WTC11 (cell line): ENCODE measurements at regions not wholly inside any gene's neighbourhood (a gene's known extent, or its start where the extent isn't known, plus 50 kb on each side); places are given as distances from the start of the nearest gene placed in this dataset.

Source experiments
- ATAC-seq: fragments of 200-7000 bp; cut with Tn5 transposase; 2 replicates; pipeline ENCODE4 v1.10.0; 2021; ENCODE audit warnings: mild to moderate bottlenecking, moderate library complexity
- CTCF ChIA-PET: fragments of 300-600 bp; sonication (Branson Sonifier 250); formaldehyde crosslinking; loops from one replicate; lab custom pipeline; 2021; ENCODE audit warnings: antibody characterized with exemption; lab: Charles Lee
- POLR2A ChIA-PET: fragments of 350-600 bp; sonication (Branson Sonifier 250); formaldehyde crosslinking; loops from one replicate; lab custom pipeline; 2021; ENCODE audit warnings: antibody characterized with exemption; lab: Charles Lee
- DNase-seq: peaks from one replicate; pipeline ENCODE4 v3.0.0; 2021; ENCODE audit warnings: low spot score
- H3K27ac Mint-ChIP-seq: 2 replicates; pipeline ENCODE4 v1.8.0; 2021; ENCODE audit warnings: mixed read lengths
- H3K27me3 Mint-ChIP-seq: 2 replicates; pipeline ENCODE4 v1.8.0; 2021; ENCODE audit warnings: low read depth, mild to moderate bottlenecking, moderate library complexity, mixed read lengths
- H3K36me3 Mint-ChIP-seq: 2 replicates; pipeline ENCODE4 v1.8.0; 2021; ENCODE audit warnings: mixed read lengths
- H3K4me1 Mint-ChIP-seq: 2 replicates; pipeline ENCODE4 v1.8.0; 2022; ENCODE audit warnings: mixed read lengths
- H3K4me3 Mint-ChIP-seq: 2 replicates; pipeline ENCODE4 v1.8.0; 2021; ENCODE audit warnings: mild to moderate bottlenecking, moderate library complexity, mixed read lengths
- H3K9me3 Mint-ChIP-seq: 2 replicates; pipeline ENCODE4 v1.8.0; 2021; ENCODE audit warnings: mixed read lengths
- CREB1 ChIP-seq: sonication (generic); formaldehyde crosslinking; IDR thresholded peaks from 2 replicates; pipeline ENCODE4 v1.8.0; 2023; ENCODE audit warnings: mild to moderate bottlenecking, missing genetic modification reagents
- CREM ChIP-seq: sonication (generic); formaldehyde crosslinking; IDR thresholded peaks from 2 replicates; pipeline ENCODE4 v1.8.1; 2022; ENCODE audit warnings: mild to moderate bottlenecking, missing genetic modification reagents, moderate library complexity
- ELF4 ChIP-seq: sonication (generic); formaldehyde crosslinking; IDR thresholded peaks from 2 replicates; pipeline ENCODE4 v1.8.1; 2022; ENCODE audit warnings: low read depth, mild to moderate bottlenecking, moderate library complexity, missing genetic modification reagents
- EMX1 ChIP-seq: fragments of 250-450 bp; sonication (Bioruptor Pico); IDR thresholded peaks from 2 replicates; pipeline ENCODE4 v1.8.0; 2021; ENCODE audit warnings: mild to moderate bottlenecking
- FOXJ3 ChIP-seq: sonication (generic); formaldehyde crosslinking; IDR thresholded peaks from 2 replicates; pipeline ENCODE4 v1.9.0; 2021; ENCODE audit warnings: missing genetic modification reagents, mild to moderate bottlenecking, borderline replicate concordance
- GABPB1 ChIP-seq: sonication (generic); formaldehyde crosslinking; IDR thresholded peaks from 2 replicates; pipeline ENCODE4 v1.8.1; 2023; ENCODE audit warnings: mild to moderate bottlenecking, missing genetic modification reagents
- GRHL2 ChIP-seq: fragments of 250-450 bp; sonication (Bioruptor Pico); IDR thresholded peaks from 2 replicates; pipeline ENCODE4 v1.8.0; 2022; ENCODE audit warnings: mild to moderate bottlenecking, moderate library complexity; ENCODE audit not compliant: insufficient replicate concordance, severe bottlenecking
- HMGXB4 ChIP-seq: sonication (generic); formaldehyde crosslinking; IDR thresholded peaks from 2 replicates; pipeline ENCODE4 v1.8.1; 2023; ENCODE audit warnings: mild to moderate bottlenecking, moderate library complexity, missing genetic modification reagents
- JAZF1 ChIP-seq: fragments of 250-450 bp; sonication (Bioruptor Pico); IDR thresholded peaks from 2 replicates; pipeline ENCODE4 v1.9.0; 2021; ENCODE audit warnings: moderate library complexity, mild to moderate bottlenecking, inconsistent platforms
- MXD4 ChIP-seq: fragments of 250-450 bp; sonication (Bioruptor Pico); IDR thresholded peaks from 2 replicates; pipeline ENCODE4 v1.8.0; 2021; ENCODE audit warnings: mild to moderate bottlenecking, moderate library complexity, borderline replicate concordance
- PREB ChIP-seq: sonication (generic); formaldehyde crosslinking; IDR thresholded peaks from 2 replicates; pipeline ENCODE4 v1.8.1; 2022; ENCODE audit warnings: mild to moderate bottlenecking, missing genetic modification reagents, moderate library complexity, borderline replicate concordance
- SMAD3 ChIP-seq: sonication (generic); formaldehyde crosslinking; IDR thresholded peaks from 2 replicates; pipeline ENCODE4 v1.8.0; 2022; ENCODE audit warnings: missing genetic modification reagents, mild to moderate bottlenecking, borderline replicate concordance
- SOX15 ChIP-seq: fragments of 250-450 bp; sonication (Bioruptor Pico); IDR thresholded peaks from 2 replicates; pipeline ENCODE4 v1.9.0; 2021; ENCODE audit warnings: mild to moderate bottlenecking
- TCF7 ChIP-seq: sonication (generic); formaldehyde crosslinking; IDR thresholded peaks from 2 replicates; pipeline ENCODE4 v1.8.0; 2022; ENCODE audit warnings: mild to moderate bottlenecking, low read depth, missing genetic modification reagents, moderate library complexity
- TEAD4 ChIP-seq: sonication (generic); formaldehyde crosslinking; IDR thresholded peaks from 2 replicates; pipeline ENCODE4 v1.8.0; 2022; ENCODE audit warnings: mild to moderate bottlenecking, missing genetic modification reagents
- TP53 ChIP-seq: sonication (generic); formaldehyde crosslinking; IDR thresholded peaks from 2 replicates; pipeline ENCODE4 v1.8.1; 2023; ENCODE audit warnings: mild to moderate bottlenecking, missing genetic modification reagents
- ZNF121 ChIP-seq: sonication (generic); formaldehyde crosslinking; IDR thresholded peaks from 2 replicates; pipeline ENCODE4 v1.8.0; 2023; ENCODE audit warnings: missing genetic modification reagents
- ZNF423 ChIP-seq: fragments of 250-450 bp; sonication (Bioruptor Pico); IDR thresholded peaks from 2 replicates; pipeline ENCODE4 v2.1.2; 2022; ENCODE audit warnings: mild to moderate bottlenecking, moderate library complexity
- TF ChIP-seq, protein P1 (sequence below): sonication (generic); formaldehyde crosslinking; IDR thresholded peaks from 2 replicates; pipeline ENCODE4 v1.8.1; 2023; ENCODE audit warnings: mild to moderate bottlenecking, missing genetic modification reagents
- TF ChIP-seq, protein P2 (sequence below): sonication (generic); formaldehyde crosslinking; IDR thresholded peaks from 2 replicates; pipeline ENCODE4 v1.8.1; 2023; ENCODE audit warnings: mild to moderate bottlenecking, missing genetic modification reagents

GRCh38 chr6:139758209-139758611 lies 383.8 kb upstream of the CITED2 start:
- POLR2A ChIA-PET: no interaction called here
- TF ChIP-seq PREB (CRISPR knock-in tag) (no peak), SOX15 (CRISPR knock-in tag) (no peak), ZNF121 (no peak), SMAD3 (CRISPR knock-in tag) (no peak)
- no peak overlapping the region for H3K4me3 Mint-ChIP-seq
- ATAC-seq: no peak
- H3K36me3 Mint-ChIP-seq: no peaks in the 10 kb centered on the region
- no peaks in the 10 kb centered on the region for H3K27me3 Mint-ChIP-seq
- H3K27ac Mint-ChIP-seq: no peak overlapping the region
- H3K4me1 Mint-ChIP-seq: peaks cover 13% of the 10 kb centered on the region
- no peak for DNase-seq
- no peaks in the 10 kb centered on the region for H3K9me3 Mint-ChIP-seq
- CTCF ChIA-PET: no interaction called here

- Mint-ChIP-seq H3K27ac (no peak overlapping the region), H3K36me3 (no peaks in the 10 kb centered on the region), H3K4me3 (no peak overlapping the region), H3K4me1 (peaks cover 10% of the 10 kb centered on the region), H3K9me3 (no peaks in the 10 kb centered on the region), H3K27me3 (no peaks in the 10 kb centered on the region)
- ChIA-PET CTCF (no interaction called here), POLR2A (no interaction called here)
- no peak for DNase-seq
- no peak for ATAC-seq
- TF ChIP-seq, protein P1, sequence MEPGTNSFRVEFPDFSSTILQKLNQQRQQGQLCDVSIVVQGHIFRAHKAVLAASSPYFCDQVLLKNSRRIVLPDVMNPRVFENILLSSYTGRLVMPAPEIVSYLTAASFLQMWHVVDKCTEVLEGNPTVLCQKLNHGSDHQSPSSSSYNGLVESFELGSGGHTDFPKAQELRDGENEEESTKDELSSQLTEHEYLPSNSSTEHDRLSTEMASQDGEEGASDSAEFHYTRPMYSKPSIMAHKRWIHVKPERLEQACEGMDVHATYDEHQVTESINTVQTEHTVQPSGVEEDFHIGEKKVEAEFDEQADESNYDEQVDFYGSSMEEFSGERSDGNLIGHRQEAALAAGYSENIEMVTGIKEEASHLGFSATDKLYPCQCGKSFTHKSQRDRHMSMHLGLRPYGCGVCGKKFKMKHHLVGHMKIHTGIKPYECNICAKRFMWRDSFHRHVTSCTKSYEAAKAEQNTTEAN (CRISPR knock-in tag): no peak
- TF ChIP-seq TEAD4 (CRISPR knock-in tag): no peak
- no peak for TF ChIP-seq CREM (CRISPR knock-in tag)
- TF ChIP-seq EMX1: no peak
- no peak for TF ChIP-seq JAZF1 (CRISPR knock-in tag)
- TF ChIP-seq TP53: no peak
- TF ChIP-seq ELF4 (CRISPR knock-in tag): no peak
- TF ChIP-seq CREB1 (CRISPR knock-in tag): no peak
- TF ChIP-seq TCF7 (CRISPR knock-in tag): no peak
- no peak for TF ChIP-seq FOXJ3 (CRISPR knock-in tag)
- TF ChIP-seq, protein P2, sequence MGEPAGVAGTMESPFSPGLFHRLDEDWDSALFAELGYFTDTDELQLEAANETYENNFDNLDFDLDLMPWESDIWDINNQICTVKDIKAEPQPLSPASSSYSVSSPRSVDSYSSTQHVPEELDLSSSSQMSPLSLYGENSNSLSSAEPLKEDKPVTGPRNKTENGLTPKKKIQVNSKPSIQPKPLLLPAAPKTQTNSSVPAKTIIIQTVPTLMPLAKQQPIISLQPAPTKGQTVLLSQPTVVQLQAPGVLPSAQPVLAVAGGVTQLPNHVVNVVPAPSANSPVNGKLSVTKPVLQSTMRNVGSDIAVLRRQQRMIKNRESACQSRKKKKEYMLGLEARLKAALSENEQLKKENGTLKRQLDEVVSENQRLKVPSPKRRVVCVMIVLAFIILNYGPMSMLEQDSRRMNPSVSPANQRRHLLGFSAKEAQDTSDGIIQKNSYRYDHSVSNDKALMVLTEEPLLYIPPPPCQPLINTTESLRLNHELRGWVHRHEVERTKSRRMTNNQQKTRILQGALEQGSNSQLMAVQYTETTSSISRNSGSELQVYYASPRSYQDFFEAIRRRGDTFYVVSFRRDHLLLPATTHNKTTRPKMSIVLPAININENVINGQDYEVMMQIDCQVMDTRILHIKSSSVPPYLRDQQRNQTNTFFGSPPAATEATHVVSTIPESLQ (CRISPR knock-in tag): no peak
- no peak for TF ChIP-seq HMGXB4 (CRISPR knock-in tag)
- TF ChIP-seq ZNF423: no peak
- TF ChIP-seq GRHL2 (CRISPR knock-in tag): no peak
- no peak for TF ChIP-seq GABPB1 (CRISPR knock-in tag)
- TF ChIP-seq MXD4 (CRISPR knock-in tag): no peak
Measured at GRCh38 chr6:139757784-139758183, 383.3 kb upstream of the CITED2 start.
